ENCODE measurements at regions not wholly inside any gene's neighbourhood (a gene's known extent, or its start where the extent isn't known, plus 50 kb on each side); places are given as distances from the start of the nearest gene placed in this dataset.
"Not testable (repeated sequence)": the region's sequence is repeated elsewhere in the genome, so short reads cannot be mapped to it uniquely, and the experiment has no call there.

DNA sequence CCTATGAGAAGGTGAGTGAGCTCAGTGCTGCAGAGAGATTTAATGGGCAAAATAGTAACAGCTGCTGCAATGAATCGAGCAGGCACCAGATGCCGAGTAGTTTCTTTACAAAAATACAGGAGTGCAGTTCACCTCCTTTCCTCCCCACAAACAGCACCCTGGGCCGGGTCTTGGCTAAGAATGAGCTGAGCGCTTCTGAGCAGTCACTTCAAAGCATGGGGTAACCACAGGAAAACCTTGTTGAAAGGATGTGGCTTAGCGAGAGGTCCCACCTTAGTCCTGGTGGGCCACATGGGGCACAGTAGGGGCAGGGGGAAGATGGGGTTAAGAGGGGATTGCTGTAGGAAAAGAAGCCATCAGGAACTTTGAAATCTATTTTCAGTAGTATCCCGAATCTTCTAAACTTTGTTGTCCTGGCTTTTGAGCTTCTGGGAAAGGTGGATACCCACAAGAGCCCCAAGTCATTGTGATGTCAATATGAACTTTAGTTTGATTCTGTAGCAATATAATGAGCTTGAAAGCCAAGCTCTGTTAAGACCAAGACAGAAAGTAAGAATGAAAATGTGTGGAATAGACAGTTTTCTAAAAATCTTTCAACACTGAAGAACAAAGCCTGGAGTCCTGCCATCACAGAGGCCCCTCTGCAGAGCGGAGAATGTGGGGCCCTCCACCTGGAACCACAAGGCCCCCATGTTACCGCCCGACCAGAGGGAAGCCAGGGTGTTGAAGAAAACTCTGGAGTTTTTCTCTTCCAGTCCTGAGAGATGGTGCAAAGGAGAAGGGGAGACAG, 101.0 kb upstream of the ZNF236 start:
- DNase-seq (ENCODE audit: low spot score) = no peak

DNA sequence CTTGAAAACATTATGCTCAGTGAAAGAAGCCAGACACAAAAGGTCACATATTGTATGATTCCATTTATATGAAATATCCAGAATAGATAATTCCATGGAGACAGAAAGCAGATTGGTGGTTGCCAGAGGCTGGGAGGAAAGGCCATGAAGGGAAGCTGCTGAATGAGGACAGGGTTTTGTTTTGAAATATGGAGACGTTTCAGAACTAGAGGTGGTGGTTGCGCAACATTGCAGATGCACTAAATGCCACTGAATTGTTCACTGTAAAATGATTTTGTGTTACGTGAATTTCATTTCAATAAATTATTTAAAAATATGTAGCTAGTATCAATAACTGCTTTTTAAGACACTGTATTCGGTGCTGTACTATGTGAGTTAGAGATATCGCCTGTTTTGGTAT, 101.7 kb upstream of the ZNF236 start:
- no peak for DNase-seq (ENCODE audit: low spot score)

DNA sequence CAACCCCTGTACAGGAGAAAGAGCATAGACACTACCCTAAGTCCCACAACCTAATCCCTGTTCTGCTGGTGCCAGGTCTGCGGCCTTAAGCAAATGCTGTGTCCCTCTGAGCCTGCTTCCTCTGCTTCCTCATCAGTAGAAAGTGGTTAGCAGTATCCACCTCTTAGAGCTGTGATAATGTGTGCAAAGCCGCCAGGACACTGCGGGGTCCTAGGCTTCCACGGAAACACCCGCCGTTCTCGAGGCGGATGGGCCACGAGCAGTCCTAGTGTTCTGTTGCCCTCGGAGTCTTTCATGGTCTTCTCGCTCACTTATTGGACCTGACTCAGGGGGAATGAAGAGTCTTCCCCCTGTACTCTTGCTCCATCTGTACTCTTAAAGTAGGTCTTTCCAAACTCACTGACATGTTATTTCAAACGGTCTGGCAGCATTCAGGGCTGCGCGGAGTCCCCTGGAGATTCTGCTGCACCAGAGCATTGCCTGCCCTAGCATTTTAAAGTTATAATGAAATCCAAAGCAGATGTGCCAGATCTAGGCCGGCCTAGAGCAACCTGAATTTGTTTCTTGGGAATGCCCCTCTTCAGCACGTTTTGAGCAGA, 107.2 kb upstream of the ZNF236 start:
- DNase-seq (ENCODE audit: low spot score) = no peak

DNA sequence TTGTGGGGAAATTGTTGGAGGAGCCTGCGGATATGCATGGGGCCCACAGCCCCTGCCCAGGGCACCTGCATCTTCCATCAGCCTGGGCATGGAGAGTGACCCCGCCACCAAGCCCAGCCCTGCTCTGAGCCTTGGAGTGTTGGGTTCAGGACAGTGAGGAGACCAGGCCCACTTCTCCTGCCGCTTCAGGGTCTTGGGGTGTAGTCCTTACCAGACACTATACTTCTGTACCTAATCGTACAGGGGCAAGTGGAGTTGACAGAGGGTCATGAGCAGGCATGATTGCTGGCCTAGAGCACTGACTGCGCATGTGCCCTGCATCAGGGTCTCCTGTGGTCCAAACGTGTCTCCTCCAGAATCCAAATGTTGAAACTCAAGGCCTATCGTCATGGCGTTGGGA, 108.9 kb upstream of the ZNF236 start:
- DNase-seq (ENCODE audit: low spot score) = no peak

DNA sequence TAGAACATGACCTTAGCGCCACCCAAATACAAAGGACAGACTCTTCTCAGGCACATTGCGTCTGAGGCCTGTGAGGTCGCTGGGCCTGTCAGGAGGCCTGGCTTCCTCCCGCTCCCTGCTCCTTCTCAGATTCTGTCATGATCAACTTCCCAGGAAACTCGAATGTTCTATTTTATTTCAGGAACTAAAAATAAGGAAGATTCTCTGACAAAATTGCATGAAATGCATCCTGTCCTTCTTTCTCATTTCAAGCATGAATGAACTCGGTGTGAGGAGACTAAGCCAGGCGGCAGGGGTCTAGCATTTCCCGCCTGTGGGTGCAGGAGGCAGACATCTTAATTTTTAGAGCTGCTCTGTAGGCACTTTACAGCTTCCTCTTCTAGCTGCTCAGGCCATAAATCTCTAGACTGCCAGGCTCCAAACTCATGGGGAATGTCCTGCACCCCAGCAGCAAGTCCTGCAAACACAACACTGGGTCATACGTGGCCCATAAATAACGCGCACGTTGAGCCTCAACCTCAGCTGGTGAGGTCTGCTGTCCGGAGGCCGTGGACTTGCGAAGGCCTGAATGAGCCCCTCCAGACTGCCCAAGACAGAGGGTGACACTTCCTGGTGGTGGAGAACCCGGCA, 109.7 kb upstream of the ZNF236 start:
- DNase-seq (ENCODE audit: low spot score) = no peak

DNA sequence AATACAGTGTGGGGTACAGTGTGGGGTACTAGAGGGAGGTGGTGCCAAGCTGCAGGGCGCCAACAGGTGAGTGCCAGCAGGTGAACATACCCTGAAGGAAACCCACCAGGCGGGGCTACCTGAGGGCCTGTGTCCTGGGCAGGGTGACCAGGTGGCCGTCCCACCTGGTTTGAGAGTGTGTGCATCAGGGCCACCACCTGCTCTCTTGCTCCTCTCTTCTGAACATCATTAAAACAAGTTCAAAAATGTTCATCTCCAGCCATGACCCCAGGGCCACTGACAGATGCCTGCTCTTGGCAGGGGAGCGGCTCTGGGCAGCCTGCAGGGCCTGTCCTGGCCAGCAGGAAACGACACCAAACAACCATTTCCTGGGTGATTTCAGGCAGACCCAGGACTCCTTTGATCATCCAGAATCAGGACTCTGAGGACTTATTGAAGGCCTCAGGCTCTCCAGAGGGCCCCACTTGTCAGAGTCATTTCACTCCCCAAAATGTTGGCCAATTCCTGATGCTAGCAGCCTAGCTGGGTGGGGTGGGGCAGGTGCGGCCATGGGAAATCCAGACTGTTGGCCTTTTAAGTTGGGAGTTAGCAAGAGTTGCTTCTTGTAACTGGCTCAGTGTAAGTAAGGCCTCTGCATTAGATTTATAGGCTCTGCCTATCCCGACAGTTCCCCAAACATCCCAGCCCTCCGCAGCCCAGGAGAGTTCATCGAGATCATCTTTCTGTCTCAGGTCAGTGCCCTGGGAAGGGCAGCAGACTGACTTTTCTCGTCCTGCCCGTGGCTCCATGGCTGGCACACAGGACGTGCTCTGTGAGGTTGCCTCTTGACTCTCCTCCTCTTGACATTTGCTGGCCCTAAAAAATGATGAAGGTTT, 111.5 kb upstream of the ZNF236 start:
- no peak for DNase-seq (ENCODE audit: low spot score)

DNA sequence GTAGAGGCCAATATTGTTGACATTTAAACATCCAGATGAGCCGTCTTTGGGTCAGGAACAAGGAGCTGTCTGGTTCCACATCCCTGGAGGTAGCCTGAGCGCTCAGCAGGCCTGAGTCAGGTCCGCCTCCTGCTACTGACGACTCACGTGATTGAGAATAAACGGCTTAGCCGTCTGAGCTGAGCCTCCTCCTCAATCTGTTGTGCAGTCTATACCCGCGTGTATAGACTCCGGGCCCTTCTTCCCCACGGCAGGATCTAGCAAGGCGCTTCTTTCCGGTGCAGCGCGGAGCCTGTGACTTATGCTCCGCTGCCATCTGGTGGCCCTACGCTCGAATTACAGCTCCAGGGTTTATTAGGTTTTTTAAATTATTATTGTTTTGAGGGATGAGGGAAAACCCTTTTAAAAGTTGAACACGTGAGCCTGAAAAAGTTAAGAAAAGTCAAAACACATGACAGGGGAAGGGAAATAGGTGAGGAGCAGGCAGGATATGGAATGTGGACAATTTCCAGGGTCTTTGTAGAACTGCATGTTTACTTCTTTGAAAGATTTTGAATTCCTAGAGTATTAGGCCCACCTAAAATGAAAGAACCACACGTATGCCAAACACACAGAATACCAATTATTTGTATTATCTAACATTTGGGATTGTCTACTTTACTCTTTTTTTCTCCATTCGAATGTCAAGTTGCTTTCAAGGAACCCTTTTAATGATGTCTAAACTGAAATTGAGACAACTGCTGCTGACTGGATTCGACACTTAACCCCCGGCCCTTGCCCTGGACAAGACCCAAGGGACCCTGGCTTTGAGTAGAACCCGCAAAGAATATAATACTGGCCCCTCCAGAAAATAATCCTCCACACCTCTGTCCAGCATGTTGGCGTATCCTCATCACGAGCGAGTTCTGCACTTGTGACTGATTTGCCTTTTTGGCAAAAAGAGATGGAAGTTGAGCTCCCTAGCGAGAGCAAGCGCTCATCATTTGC, 112.4 kb upstream of the ZNF236 start:
- DNase-seq (ENCODE audit: low spot score) = peak; percentile 79

DNA sequence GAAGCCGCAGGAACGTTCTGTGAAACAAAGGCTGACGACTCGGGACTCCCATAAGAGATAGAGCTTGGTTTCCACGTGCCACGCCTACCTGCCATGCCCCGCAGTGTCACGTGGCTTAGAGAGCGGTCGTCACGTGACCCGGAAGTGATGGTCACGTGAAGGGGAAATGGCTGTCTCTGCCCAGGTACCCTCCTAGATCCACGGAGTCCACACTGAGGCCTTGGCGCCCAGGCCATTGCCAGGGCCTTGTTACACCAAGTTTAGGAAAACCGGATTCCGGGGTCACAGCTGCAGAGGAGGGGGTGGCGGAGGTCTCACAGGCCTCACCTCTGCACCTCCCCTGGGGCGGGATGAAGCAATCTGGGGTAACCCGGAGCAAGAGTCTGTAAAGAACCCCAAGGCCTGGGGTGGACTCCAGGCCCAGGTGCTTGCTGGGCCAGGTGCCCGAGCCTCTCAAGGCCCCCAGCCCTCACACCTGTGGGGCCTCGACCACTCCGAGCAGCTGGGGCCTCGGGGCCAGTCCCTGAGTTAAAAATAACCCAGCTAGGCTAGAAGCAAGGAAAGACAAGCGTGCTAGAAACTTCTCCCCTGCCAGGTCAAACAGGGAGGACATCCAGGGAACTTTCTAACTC, 113.5 kb upstream of the ZNF236 start:
- DNase-seq (ENCODE audit: low spot score) = no peak

DNA sequence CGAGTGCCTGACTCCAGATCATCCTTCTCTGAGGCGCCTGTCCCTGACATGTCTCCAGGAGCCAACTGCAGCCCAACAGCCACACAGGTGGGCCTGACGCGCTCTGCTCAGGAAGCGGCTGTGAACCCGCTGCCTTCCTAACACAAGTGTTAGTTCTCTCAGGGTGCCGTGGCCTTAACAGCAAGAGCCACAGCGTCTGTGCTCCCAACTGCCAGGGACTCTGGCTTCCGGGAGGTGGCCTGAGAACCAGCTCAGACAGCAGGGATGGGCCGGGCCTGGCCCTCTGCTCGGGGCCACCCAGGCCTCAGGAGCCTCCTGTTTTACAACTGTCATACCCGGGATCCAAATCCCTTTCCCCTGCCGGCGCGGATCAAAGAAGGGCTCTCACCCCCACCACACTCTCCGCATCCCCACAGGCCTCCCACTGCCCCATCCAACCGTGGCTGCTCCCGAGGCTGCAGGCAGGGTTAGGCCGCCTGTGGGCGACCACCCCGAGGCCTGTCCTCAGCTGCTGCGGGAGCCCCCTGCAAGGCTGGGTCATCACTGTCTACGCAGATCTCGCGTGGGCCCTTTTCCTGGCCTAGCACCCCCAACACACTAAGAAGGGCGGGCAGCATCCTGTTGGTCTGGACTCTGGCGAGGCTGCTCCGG, 114.2 kb upstream of the ZNF236 start:
- no peak for DNase-seq (ENCODE audit: low spot score)

DNA sequence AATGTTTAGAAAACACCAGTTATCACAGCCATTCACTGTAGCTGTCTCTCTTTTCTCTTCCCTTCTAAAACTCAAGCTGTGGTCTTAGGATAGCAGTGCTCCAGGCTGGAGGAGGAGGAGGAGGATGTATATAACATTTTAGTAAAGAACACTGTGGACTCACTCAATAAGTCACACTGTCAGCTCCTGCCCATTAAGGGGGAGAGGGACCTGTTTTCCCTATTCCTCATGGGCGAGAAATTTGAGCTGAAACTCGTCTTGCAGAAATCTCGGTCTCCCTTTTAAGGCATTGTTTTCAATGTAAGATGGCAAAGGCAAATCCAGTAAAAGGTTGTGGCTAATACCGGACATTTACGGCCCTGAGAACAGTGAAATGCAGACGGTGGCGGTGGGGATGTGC, 114.8 kb upstream of the ZNF236 start:
- DNase-seq (ENCODE audit: low spot score) = no peak

DNA sequence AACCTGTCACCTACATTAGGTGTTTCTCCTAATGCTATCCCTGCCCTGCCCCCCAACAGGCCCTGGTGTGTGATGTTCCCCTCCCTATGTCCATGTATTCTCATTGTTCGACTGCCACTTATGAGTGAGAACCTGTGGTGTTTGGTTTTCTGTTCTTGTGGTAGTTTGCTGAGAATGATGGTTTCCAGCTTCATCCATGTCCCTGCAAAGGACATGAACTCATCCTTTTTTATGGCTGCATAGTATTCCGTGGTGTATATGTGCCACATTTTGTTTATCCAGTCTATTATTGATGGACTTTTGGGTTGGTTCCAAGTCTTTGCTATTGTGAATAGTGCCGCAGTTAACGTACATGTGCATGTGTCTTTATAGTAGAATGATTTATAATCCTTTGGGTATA, 117.8 kb upstream of the ZNF236 start:
- DNase-seq (ENCODE audit: low spot score) = not testable (repeated sequence)

DNA sequence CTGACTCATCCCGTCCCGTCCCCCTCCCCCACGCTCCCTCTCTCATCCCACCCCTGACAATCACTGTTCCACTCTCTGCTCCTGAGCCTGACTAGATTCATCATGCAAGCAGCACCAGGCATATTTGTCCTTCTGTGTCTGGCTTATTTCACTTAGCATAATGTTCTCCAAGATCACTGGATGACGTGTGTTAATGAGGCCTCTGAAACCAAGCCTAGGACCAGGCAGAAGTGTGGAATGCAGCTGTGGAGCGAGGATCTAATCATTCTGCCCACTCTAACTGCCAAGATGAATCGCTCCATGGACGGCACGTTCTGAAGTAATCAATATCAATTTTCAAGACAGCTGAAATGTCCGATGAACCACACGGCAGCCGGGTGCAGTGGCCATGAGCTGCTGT, 122.4 kb upstream of the ZNF236 start:
- no peak for DNase-seq (ENCODE audit: low spot score)

DNA sequence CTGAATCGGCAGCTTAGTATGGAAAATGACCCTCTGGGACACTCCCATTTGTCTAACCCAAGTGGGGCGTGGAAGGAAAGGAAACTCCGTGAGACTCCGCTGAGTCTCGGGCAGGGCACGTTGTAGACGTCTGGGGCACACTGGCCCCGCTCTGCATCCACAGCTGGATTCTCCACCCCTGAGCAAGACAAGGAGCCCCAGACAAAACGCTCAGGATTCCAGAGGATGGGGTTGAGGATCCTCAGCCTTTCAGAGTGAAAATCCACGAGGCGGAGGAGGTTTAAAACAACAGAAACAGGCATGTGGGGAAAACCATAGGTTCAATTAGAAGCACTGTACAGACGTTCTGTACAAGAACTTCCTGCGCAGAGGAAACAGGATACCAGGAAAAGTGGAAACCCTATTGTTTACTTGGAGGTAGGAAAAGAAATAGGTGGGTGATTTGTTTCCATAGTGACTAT, 124.9 kb upstream of the ZNF236 start:
- no peak for DNase-seq (ENCODE audit: low spot score)

DNA sequence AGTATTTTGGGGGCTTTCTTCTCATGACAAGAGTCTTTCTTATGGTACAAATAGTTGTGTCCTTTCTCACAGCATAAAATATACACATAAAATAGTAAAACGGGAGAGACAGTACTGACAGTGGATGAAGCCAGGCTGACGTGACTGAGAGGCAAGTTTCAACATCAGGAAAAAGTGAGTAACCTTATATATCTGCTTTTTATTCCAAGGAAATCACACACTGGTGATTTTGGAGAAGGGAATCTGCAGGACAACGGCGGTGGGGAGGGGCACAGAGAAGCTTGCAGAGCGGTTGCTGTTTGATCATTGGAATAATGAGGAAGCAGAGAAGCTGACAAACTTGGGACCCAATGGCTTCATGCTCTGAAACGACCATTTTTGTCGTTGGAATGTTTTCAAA, 130.6 kb upstream of the ZNF236 start:
- no peak for DNase-seq (ENCODE audit: low spot score)

DNA sequence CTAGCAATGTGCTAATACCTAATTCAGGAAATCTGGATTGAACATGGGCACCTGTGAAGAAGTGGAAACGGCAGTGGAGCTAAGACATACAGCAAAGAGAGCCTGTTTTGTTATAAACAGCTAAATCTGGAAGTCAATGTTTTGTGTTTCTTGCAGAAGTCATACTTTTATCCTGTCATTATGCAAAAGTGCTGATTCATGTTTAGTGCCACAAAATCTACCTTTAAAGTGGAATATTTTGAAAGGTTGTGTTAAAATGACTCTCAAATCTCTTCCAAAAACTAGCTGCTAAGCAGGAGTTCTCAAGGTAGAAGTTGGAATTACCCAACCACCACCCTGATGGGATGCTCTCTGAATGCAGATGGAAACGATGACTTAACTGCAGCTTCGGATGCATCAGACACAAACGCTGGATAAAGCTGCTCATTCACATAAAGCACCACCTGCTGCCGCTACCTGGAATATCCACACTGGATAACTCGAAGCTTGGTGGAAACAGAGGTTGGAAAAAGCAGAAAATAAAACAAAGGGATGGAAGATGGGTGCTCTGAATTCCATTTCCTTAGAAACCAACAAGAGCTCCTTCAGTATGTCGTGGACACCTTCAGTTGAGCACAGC, 132.6 kb upstream of the ZNF236 start:
- DNase-seq (ENCODE audit: low spot score) = no peak

DNA sequence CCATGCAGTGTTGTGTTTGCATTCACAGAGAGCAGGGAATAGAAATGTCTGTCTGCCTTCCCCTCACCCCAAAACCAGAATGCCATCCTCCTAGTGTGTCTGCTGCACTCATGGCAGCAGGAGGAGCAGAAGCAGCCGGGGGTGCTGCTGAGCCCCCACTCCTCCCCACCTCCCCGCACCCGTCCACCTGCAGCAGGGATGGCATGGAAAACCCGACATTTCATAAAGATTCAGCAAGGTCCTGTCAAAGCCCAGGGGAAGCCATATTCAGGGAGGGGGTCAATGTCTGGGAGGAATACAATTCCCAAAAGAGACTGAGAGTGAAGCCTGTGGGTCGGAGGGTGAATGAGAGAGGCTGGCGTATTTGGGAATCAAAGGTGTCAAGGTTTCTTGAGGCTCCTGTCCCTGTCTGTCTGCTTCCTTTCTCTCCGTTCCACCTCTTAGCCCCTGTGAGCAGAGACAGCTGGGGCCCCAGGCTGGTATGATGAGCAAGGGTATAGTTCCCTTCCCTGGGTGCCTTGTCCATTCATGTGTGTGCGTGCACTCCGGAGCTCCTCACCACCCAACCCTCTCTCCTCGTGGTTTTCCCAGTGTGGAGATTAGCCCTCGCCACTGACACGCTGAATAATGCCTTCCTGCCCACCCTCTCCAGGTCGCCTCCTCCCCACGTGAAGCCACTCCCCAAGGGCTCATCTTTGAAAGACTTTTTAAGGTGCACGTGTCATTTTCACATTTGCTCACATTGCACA, 133.5 kb upstream of the ZNF236 start:
- no peak for DNase-seq (ENCODE audit: low spot score)

DNA sequence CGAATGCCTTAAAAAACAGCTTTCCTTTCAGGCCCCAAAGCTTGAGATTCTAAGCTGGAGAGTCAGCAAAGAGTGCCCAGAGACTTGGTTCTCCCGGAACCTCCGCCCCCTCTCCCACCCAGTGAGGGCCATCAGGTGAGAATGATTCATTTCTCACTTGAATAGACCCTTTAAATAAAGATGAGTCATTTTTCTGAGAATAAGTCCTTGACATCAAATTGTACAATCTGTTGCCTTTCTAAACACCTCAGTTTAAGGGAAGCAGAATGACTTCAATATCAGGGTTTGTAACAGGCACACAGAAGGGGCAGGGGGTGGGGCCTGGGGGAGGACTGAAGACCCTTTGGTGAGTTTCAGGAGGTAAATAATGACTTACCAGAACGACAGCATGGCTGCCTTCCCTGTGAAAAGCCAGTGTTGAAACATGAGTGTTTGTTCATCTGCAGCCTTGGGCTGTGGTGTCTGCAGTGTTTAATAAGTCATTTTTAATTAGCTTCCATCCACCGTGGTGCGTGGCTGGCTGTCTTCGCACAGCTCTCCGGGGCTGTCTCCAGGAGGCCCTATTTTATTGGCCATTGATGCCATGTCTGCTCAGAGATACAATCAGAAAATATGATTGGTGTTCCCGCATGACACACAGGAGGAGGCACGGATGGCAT, 134.9 kb upstream of the ZNF236 start:
- peak; percentile 25 for DNase-seq (ENCODE audit: low spot score)

DNA sequence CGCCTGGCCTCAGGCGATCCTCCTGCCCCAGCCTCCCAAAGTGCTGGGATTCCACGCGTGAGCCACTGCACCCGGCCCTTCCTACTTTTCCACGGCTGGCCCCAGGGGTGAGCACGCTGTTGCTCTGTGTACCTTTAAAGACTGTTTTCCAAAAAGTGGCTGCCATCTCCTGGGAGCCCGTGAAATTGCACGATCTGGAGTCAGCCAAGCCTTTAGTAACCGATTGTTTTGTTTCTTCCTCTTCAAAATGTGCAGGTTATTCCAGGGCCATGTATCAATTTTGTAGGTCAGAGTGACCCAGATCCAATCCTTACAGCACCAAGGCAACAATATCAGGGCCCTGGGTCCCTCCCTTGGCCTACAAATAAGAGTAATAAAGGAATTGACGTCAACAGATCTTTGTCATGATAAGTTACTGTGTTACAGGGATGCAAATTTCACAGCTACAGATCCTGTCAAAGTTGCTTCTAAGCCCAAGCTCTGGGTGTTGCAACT, 135.6 kb upstream of the ZNF236 start:
- peak; percentile 63 for DNase-seq (ENCODE audit: low spot score)

Data from RKO (cell line).